ENCODE measurements at regions not wholly inside any gene's neighbourhood (a gene's known extent, or its start where the extent isn't known, plus 50 kb on each side); places are given as distances from the start of the nearest gene placed in this dataset.
"Not testable (repeated sequence)": the region's sequence is repeated elsewhere in the genome, so short reads cannot be mapped to it uniquely, and the experiment has no call there.

DNA sequence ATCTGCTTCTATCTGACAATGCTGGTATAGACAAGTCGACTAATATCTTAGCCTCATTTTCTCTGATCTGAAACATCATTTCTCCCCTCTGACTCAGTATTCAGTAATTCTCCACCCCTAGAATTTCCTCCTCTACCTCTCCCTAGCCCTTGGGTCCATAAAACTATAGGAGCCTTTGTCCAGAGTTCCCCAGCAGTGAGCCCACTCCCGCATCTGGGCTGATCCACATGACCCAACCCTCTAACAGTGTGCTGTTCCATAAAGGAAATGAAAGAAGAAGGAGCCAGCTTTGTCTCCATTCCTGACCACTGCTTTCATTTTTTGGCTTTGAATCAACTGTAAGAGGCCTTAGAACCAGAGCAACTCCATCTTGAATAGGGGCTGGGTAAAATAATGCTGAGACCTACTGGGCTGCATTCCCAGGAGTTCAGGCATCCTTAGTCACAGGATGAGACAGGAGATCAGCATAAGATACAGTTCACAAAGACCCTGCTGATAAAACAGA lies 222.7 kb upstream of the CDH8 start:
- H3K4me3 Mint-ChIP-seq; POLR2A ChIA-PET (ENCODE audit: partially characterized antibody); H3K27ac Mint-ChIP-seq; H3K36me3 Mint-ChIP-seq; DNase-seq; H3K27me3 ChIP-seq (ENCODE audit: insufficient read depth, low read length); H3K4me3 ChIP-seq (ENCODE audit: low read length in 2 of 2); H3K36me3 ChIP-seq (ENCODE audit: insufficient read depth, low read length); H3K4me1 ChIP-seq (ENCODE audit: insufficient read depth, low read length); intact Hi-C loops (cut with micrococcal nuclease); CTCF ChIA-PET (ENCODE audit: partially characterized antibody); H3K27ac ChIP-seq (ENCODE audit: low read depth, low read length); H3K27me3 Mint-ChIP-seq; H3K9me3 ChIP-seq (ENCODE audit: control insufficient read depth in 1 of 2, low read length in 2 of 2); H3K4me1 Mint-ChIP-seq: not testable (repeated sequence)
- H3K9me3 Mint-ChIP-seq: peaks cover 6 to 35% (median 15%) of the 10 kb centered on the region in 8 donors

DNA sequence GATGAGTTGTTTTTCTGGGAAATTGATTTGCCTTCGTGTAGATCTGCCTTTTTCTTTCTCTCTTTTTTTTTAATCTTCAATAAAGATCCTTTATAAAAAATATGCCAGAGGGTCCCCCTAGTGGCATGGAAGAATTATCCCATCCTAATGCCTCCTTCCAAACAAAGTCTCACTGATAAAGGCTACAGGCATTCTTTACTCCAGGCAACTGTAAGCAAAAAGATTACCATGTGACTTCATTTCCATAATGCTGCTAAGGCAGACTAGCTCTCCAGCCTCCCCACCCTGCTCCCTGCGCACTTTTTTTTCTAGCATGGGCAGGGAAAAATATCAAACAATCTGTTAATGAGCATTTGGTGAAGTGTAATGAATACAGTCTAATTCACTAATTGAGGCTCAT lies 220.2 kb upstream of the CDH8 start:
- intact Hi-C loops (cut with micrococcal nuclease): no loop called here
- no peak overlapping the region for H3K4me3 Mint-ChIP-seq

GRCh38 chr16:62254847-62255246 lies 218.6 kb upstream of the CDH8 start:
- intact Hi-C loops (cut with micrococcal nuclease): no loop called here
- no peaks in the 10 kb centered on the region for H3K27me3 ChIP-seq (ENCODE audit: insufficient read depth, low read length)
- no peak overlapping the region for H3K27ac ChIP-seq (ENCODE audit: low read depth, low read length)
- H3K36me3 ChIP-seq (ENCODE audit: insufficient read depth, low read length): no peaks in the 10 kb centered on the region
- no peak for DNase-seq
- Mint-ChIP-seq H3K4me1 (no peaks in the 10 kb centered on the region), H3K36me3 (no peaks in the 10 kb centered on the region), H3K27ac (no peak overlapping the region), H3K27me3 (no peaks in the 10 kb centered on the region), H3K9me3 (peaks cover 4 to 40% (median 16%) of the 10 kb centered on the region in 8 donors), H3K4me3 (no peak overlapping the region)
- no peaks in the 10 kb centered on the region for H3K4me1 ChIP-seq (ENCODE audit: insufficient read depth, low read length)
- ChIA-PET CTCF (ENCODE audit: partially characterized antibody) (no interaction called here), POLR2A (ENCODE audit: partially characterized antibody) (no interaction called here)
- no peak overlapping the region for H3K4me3 ChIP-seq (ENCODE audit: low read length in 2 of 2)
- H3K9me3 ChIP-seq (ENCODE audit: control insufficient read depth in 1 of 2, low read length in 2 of 2): peaks cover 0 to 4% of the 10 kb centered on the region in 2 donors

More for the DNA sequence above, 220.2 kb upstream of the CDH8 start:
- no peaks in the 10 kb centered on the region for H3K4me1 Mint-ChIP-seq
- peaks cover 3 to 34% (median 13%) of the 10 kb centered on the region in 8 donors for H3K9me3 Mint-ChIP-seq
- POLR2A ChIA-PET (ENCODE audit: partially characterized antibody): no interaction called here
- Histone ChIP-seq H3K4me1 (ENCODE audit: insufficient read depth, low read length) (no peaks in the 10 kb centered on the region), H3K4me3 (ENCODE audit: low read length in 2 of 2) (no peak overlapping the region), H3K36me3 (ENCODE audit: insufficient read depth, low read length) (no peaks in the 10 kb centered on the region), H3K27me3 (ENCODE audit: insufficient read depth, low read length) (no peaks in the 10 kb centered on the region), H3K27ac (ENCODE audit: low read depth, low read length) (no peak overlapping the region), H3K9me3 (ENCODE audit: control insufficient read depth in 1 of 2, low read length in 2 of 2) (peaks cover 0 to 4% of the 10 kb centered on the region in 2 donors)
- no peak overlapping the region for H3K27ac Mint-ChIP-seq
- H3K36me3 Mint-ChIP-seq: no peaks in the 10 kb centered on the region
- DNase-seq: no peak
- CTCF ChIA-PET (ENCODE audit: partially characterized antibody): no interaction called here
- H3K27me3 Mint-ChIP-seq: no peaks in the 10 kb centered on the region

- CTCF ChIA-PET (ENCODE audit: partially characterized antibody): no interaction called here
- H3K4me1 Mint-ChIP-seq: no peaks in the 10 kb centered on the region
- Histone ChIP-seq H3K4me1 (ENCODE audit: insufficient read depth, low read length) (no peaks in the 10 kb centered on the region), H3K4me3 (ENCODE audit: low read length in 2 of 2) (no peak overlapping the region), H3K36me3 (ENCODE audit: insufficient read depth, low read length) (no peaks in the 10 kb centered on the region), H3K27ac (ENCODE audit: low read depth, low read length) (no peak overlapping the region), H3K9me3 (ENCODE audit: control insufficient read depth in 1 of 2, low read length in 2 of 2) (peaks cover 0 to 4% of the 10 kb centered on the region in 2 donors), H3K27me3 (ENCODE audit: insufficient read depth, low read length) (no peaks in the 10 kb centered on the region)
- DNase-seq: no peak
- H3K9me3 Mint-ChIP-seq: peaks cover 2 to 41% (median 16%) of the 10 kb centered on the region in 8 donors
- H3K36me3 Mint-ChIP-seq: no peaks in the 10 kb centered on the region
- no peak overlapping the region for H3K4me3 Mint-ChIP-seq
- intact Hi-C loops (cut with micrococcal nuclease): no loop called here
- H3K27me3 Mint-ChIP-seq: no peaks in the 10 kb centered on the region
- POLR2A ChIA-PET (ENCODE audit: partially characterized antibody): no interaction called here
- no peak overlapping the region for H3K27ac Mint-ChIP-seq
Measured at GRCh38 chr16:62254372-62254771, 218.1 kb upstream of the CDH8 start.

DNA sequence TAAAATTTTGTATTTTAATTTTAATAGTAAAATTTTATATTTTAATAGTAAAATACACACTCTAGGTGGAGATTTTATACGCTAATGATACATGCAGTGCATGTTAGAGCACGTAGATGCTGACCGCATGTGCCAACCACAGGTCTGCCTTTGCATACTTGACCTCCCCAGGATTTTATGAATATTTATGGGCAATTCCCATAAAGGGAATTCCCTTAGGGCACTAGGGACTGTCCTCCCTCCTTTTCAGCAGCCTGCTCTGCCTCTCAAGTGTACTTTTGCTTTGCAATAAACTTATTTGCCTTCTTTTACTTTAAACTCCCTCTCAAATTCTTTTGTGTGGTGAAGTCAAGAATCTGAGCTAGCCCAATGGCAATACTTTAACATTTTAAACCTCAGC lies 217.7 kb upstream of the CDH8 start:
- no peaks in the 10 kb centered on the region for H3K4me1 ChIP-seq (ENCODE audit: insufficient read depth, low read length)
- no peak overlapping the region for H3K27ac ChIP-seq (ENCODE audit: low read depth, low read length)
- H3K27ac Mint-ChIP-seq: no peak overlapping the region
- intact Hi-C loops (cut with micrococcal nuclease): no loop called here
- DNase-seq: no peak
- H3K27me3 ChIP-seq (ENCODE audit: insufficient read depth, low read length): no peaks in the 10 kb centered on the region
- H3K9me3 Mint-ChIP-seq: peaks cover 2 to 43% (median 18%) of the 10 kb centered on the region in 8 donors
- ChIA-PET CTCF (ENCODE audit: partially characterized antibody) (no interaction called here), POLR2A (ENCODE audit: partially characterized antibody) (no interaction called here)
- peaks cover 0 to 4% of the 10 kb centered on the region in 2 donors for H3K9me3 ChIP-seq (ENCODE audit: control insufficient read depth in 1 of 2, low read length in 2 of 2)
- no peaks in the 10 kb centered on the region for H3K27me3 Mint-ChIP-seq
- H3K36me3 Mint-ChIP-seq: no peaks in the 10 kb centered on the region
- H3K4me1 Mint-ChIP-seq: no peaks in the 10 kb centered on the region
- no peak overlapping the region for H3K4me3 Mint-ChIP-seq
- no peaks in the 10 kb centered on the region for H3K36me3 ChIP-seq (ENCODE audit: insufficient read depth, low read length)
- H3K4me3 ChIP-seq (ENCODE audit: low read length in 2 of 2): no peak overlapping the region

GRCh38 chr16:62249069-62249468 lies 212.8 kb upstream of the CDH8 start:
- DNase-seq: no peak
- H3K4me3 Mint-ChIP-seq: no peak overlapping the region
- H3K27me3 ChIP-seq (ENCODE audit: insufficient read depth, low read length): no peaks in the 10 kb centered on the region
- H3K4me3 ChIP-seq (ENCODE audit: low read length in 2 of 2): no peak overlapping the region
- peaks cover 0 to 40% (median 27%) of the 10 kb centered on the region in 8 donors for H3K9me3 Mint-ChIP-seq
- no peaks in the 10 kb centered on the region for H3K27me3 Mint-ChIP-seq
- no peaks in the 10 kb centered on the region for H3K36me3 ChIP-seq (ENCODE audit: insufficient read depth, low read length)
- H3K27ac ChIP-seq (ENCODE audit: low read depth, low read length): no peak overlapping the region
- H3K4me1 Mint-ChIP-seq: no peaks in the 10 kb centered on the region
- H3K4me1 ChIP-seq (ENCODE audit: insufficient read depth, low read length): no peaks in the 10 kb centered on the region
- POLR2A ChIA-PET (ENCODE audit: partially characterized antibody): no interaction called here
- no peak overlapping the region for H3K27ac Mint-ChIP-seq
- CTCF ChIA-PET (ENCODE audit: partially characterized antibody): no interaction called here
- no peaks in the 10 kb centered on the region for H3K36me3 Mint-ChIP-seq
- intact Hi-C loops (cut with micrococcal nuclease): no loop called here
- no peaks in the 10 kb centered on the region for H3K9me3 ChIP-seq (ENCODE audit: control insufficient read depth in 1 of 2, low read length in 2 of 2)

DNA sequence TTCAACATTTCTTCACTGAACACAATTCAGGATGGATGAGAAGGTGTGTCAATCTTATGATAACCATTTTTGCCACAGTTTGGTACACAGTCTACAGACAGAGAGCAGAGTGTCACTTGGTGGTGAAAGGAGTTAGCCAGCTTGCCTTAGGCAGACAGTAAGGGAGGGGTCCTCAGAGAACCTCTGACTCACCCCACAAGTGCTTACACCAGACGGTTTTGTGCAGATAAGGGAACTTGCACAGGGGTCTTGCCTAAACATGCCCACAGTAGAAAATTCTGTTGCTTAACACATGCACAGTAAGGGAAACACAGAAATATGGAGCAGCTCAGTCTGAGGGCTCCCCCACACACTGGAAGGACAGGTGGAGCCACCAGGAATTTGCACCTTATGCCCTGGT lies 204.5 kb upstream of the CDH8 start:
- intact Hi-C loops (cut with micrococcal nuclease): no loop called here
- no peaks in the 10 kb centered on the region for H3K36me3 ChIP-seq (ENCODE audit: insufficient read depth, low read length)

GRCh38 chr16:62225675-62226074 lies 189.4 kb upstream of the CDH8 start:
- Histone ChIP-seq H3K4me1 (ENCODE audit: insufficient read depth, low read length) (no peaks in the 10 kb centered on the region), H3K9me3 (ENCODE audit: control insufficient read depth in 1 of 2, low read length in 2 of 2) (peaks cover 0 to 3% of the 10 kb centered on the region in 2 donors), H3K27me3 (ENCODE audit: insufficient read depth, low read length) (no peaks in the 10 kb centered on the region), H3K36me3 (ENCODE audit: insufficient read depth, low read length) (no peaks in the 10 kb centered on the region), H3K4me3 (ENCODE audit: low read length in 2 of 2) (no peak overlapping the region), H3K27ac (ENCODE audit: low read depth, low read length) (no peak overlapping the region)
- H3K4me1 Mint-ChIP-seq: no peaks in the 10 kb centered on the region
- no peaks in the 10 kb centered on the region for H3K36me3 Mint-ChIP-seq
- CTCF ChIA-PET (ENCODE audit: partially characterized antibody): no interaction called here
- no peak overlapping the region for H3K4me3 Mint-ChIP-seq
- H3K27me3 Mint-ChIP-seq: no peaks in the 10 kb centered on the region
- POLR2A ChIA-PET (ENCODE audit: partially characterized antibody): no interaction called here
- H3K27ac Mint-ChIP-seq: no peak overlapping the region
- no peak for DNase-seq
- intact Hi-C loops (cut with micrococcal nuclease): loop anchor here (5.0 kb wide), 1 partner anchor 647 kb away; no protein-coding TSS in a partner anchor
- peaks cover 0 to 22% (median 11%) of the 10 kb centered on the region in 8 donors for H3K9me3 Mint-ChIP-seq

More for the DNA sequence above, 204.5 kb upstream of the CDH8 start:
- H3K36me3 Mint-ChIP-seq: no peaks in the 10 kb centered on the region
- no peak overlapping the region for H3K4me3 Mint-ChIP-seq
- H3K27ac Mint-ChIP-seq: no peak overlapping the region
- H3K27me3 ChIP-seq (ENCODE audit: insufficient read depth, low read length): no peaks in the 10 kb centered on the region
- CTCF ChIA-PET (ENCODE audit: partially characterized antibody): interaction anchor here (1.0 kb wide), 1 partner anchor 9 kb away, joined by 3 read pairs; no protein-coding TSS in a partner anchor
- POLR2A ChIA-PET (ENCODE audit: partially characterized antibody): no interaction called here
- no peaks in the 10 kb centered on the region for H3K4me1 Mint-ChIP-seq
- H3K9me3 ChIP-seq (ENCODE audit: control insufficient read depth in 1 of 2, low read length in 2 of 2): no peaks in the 10 kb centered on the region
- no peak overlapping the region for H3K4me3 ChIP-seq (ENCODE audit: low read length in 2 of 2)
- H3K27me3 Mint-ChIP-seq: no peaks in the 10 kb centered on the region
- peaks cover 6 to 43% (median 24%) of the 10 kb centered on the region in 8 donors for H3K9me3 Mint-ChIP-seq
- no peak for DNase-seq
- H3K27ac ChIP-seq (ENCODE audit: low read depth, low read length): no peak overlapping the region
- no peaks in the 10 kb centered on the region for H3K4me1 ChIP-seq (ENCODE audit: insufficient read depth, low read length)
